ENCODE measurements at regions not wholly inside any gene's neighbourhood (a gene's known extent, or its start where the extent isn't known, plus 50 kb on each side); places are given as distances from the start of the nearest gene placed in this dataset.

GRCh38 chr4:184550476-184550875 is 76.1 kb upstream of the IRF2 start:
- H3K4me3 ChIP-seq (ENCODE audit: low read depth, low read length): no peak overlapping the region
- TF ChIP-seq CTCF (IDR thresholded peaks at IDR 0.05; ENCODE audit: low read depth, low read length): no peak
- no peak for DNase-seq (ENCODE audit: low read depth, low spot score)
- in situ Hi-C loops (cut with HindIII; ENCODE audit: low sequenced_read_pairs): no loop called here

GRCh38 chr4:184548648-184549341 is 74.4 kb upstream of the IRF2 start:
- DNase-seq (ENCODE audit: low read depth, low spot score): no peak
- in situ Hi-C loops (cut with HindIII; ENCODE audit: low sequenced_read_pairs): no loop called here
- no peak overlapping the region for H3K4me3 ChIP-seq (ENCODE audit: low read depth, low read length)
- TF ChIP-seq CTCF (IDR thresholded peaks at IDR 0.05; ENCODE audit: low read depth, low read length): no peak

- no peak overlapping the region for H3K4me3 ChIP-seq (ENCODE audit: low read depth, low read length)
- in situ Hi-C loops (cut with HindIII; ENCODE audit: low sequenced_read_pairs): no loop called here
- TF ChIP-seq CTCF (IDR thresholded peaks at IDR 0.05; ENCODE audit: low read depth, low read length): no peak
- no peak for DNase-seq (ENCODE audit: low read depth, low spot score)
Observed at GRCh38 chr4:184548316-184548647, 73.9 kb upstream of the IRF2 start.

- H3K4me3 ChIP-seq (ENCODE audit: low read depth, low read length): no peak overlapping the region
- no peak for TF ChIP-seq CTCF (IDR thresholded peaks at IDR 0.05; ENCODE audit: low read depth, low read length)
- no peak for DNase-seq (ENCODE audit: low read depth, low spot score)
- in situ Hi-C loops (cut with HindIII; ENCODE audit: low sequenced_read_pairs): no loop called here
Observed at GRCh38 chr4:184544788-184545409, 70.5 kb upstream of the IRF2 start.

- no peak overlapping the region for H3K4me3 ChIP-seq (ENCODE audit: low read depth, low read length)
Observed at GRCh38 chr4:184541907-184542306, 67.6 kb upstream of the IRF2 start.

GRCh38 chr4:184540307-184540706 is 66.0 kb upstream of the IRF2 start:
- DNase-seq (ENCODE audit: low read depth, low spot score): no peak
- in situ Hi-C loops (cut with HindIII; ENCODE audit: low sequenced_read_pairs): no loop called here
- H3K4me3 ChIP-seq (ENCODE audit: low read depth, low read length): no peak overlapping the region
- no peak for TF ChIP-seq CTCF (IDR thresholded peaks at IDR 0.05; ENCODE audit: low read depth, low read length)

More at GRCh38 chr4:184541907-184542306, 67.6 kb upstream of the IRF2 start:
- in situ Hi-C loops (cut with HindIII; ENCODE audit: low sequenced_read_pairs): no loop called here
- no peak for DNase-seq (ENCODE audit: low read depth, low spot score)
- TF ChIP-seq CTCF (IDR thresholded peaks at IDR 0.05; ENCODE audit: low read depth, low read length): no peak

Measured in astrocyte of the spinal cord (primary cell).